SU-DHL-6 (cell line): ENCODE measurements at regions not wholly inside any gene's neighbourhood (a gene's known extent, or its start where the extent isn't known, plus 50 kb on each side); places are given as distances from the start of the nearest gene placed in this dataset.

ENCODE experiments used
- H2AFZ ChIP-seq: fragments of 200-600 bp; sonication (generic); 2 replicates; pipeline ENCODE4 v1.6.1; 2014; ENCODE audit warnings: low read depth, mild to moderate bottlenecking, moderate library complexity, mixed read lengths, antibody characterized with exemption, low read length; ENCODE audit not compliant: severe bottlenecking
- H3F3A ChIP-seq: fragments of 200-600 bp; shearing (Covaris generic); 2 replicates; pipeline ENCODE4 v1.6.0; 2016; ENCODE audit warnings: antibody characterized with exemption, mild to moderate bottlenecking; ENCODE audit not compliant: insufficient read depth
- H3K27ac ChIP-seq: fragments of 200-600 bp; sonication (generic); 2 replicates; pipeline ENCODE4 v1.5.1; 2016; ENCODE audit warnings: low read depth, mild to moderate bottlenecking, low read length, moderate library complexity, mixed read lengths
- H3K27me3 ChIP-seq: fragments of 200-600 bp; sonication (generic), shearing (Covaris generic); 2 replicates; pipeline ENCODE4 v1.6.0; 2014; ENCODE audit warnings: mild to moderate bottlenecking, low read length
- H3K36me3 ChIP-seq: fragments of 200-600 bp; sonication (generic); 2 replicates; pipeline ENCODE4 v1.6.1; 2014; ENCODE audit warnings: mild to moderate bottlenecking, low read length, mixed read lengths
- H3K4me2 ChIP-seq: fragments of 300-600, 200-600 bp; shearing (Covaris generic), sonication (generic); 2 replicates; pipeline ENCODE4 v1.6.0; 2014; ENCODE audit warnings: low read length, low read depth, mild to moderate bottlenecking; ENCODE audit not compliant: poor library complexity, severe bottlenecking
- H3K4me3 ChIP-seq: fragments of 200-600 bp; sonication (generic); 2 replicates; pipeline ENCODE4 v1.5.1; 2014; ENCODE audit warnings: antibody characterized with exemption, low read length, mild to moderate bottlenecking, mixed read lengths; ENCODE audit not compliant: insufficient read depth, poor library complexity, severe bottlenecking
- H3K79me2 ChIP-seq: fragments of 200-600 bp; sonication (generic); 2 replicates; pipeline ENCODE4 v1.6.1; 2014; ENCODE audit warnings: mild to moderate bottlenecking, low read length, moderate library complexity; ENCODE audit not compliant: insufficient read depth
- H3K9ac ChIP-seq: fragments of 200-600 bp; sonication (generic); 2 replicates; pipeline ENCODE4 v1.7.0; 2014; ENCODE audit warnings: mild to moderate bottlenecking, low read length
- H3K9me2 ChIP-seq: fragments of 200-600 bp; sonication (generic); replicated peaks from 2 replicates; pipeline ENCODE4 v1.6.1; 2014; ENCODE audit warnings: low read length; ENCODE audit not compliant: insufficient read depth
- H3K9me3 ChIP-seq: fragments of 200-600 bp; sonication (generic); 2 replicates; pipeline ENCODE4 v1.6.1; 2014; ENCODE audit warnings: low read length, mixed read lengths; ENCODE audit not compliant: insufficient read depth
- H4K20me1 ChIP-seq: fragments of 200-600 bp; sonication (generic); 2 replicates; pipeline ENCODE4 v1.6.1; 2014; ENCODE audit warnings: low read depth, mild to moderate bottlenecking, antibody characterized with exemption, low read length, moderate library complexity, mixed read lengths
- CTCF ChIP-seq: fragments of 200-600 bp; sonication (generic); IDR thresholded peaks from one replicate; pipeline ENCODE4 v1.5.1; 2017; ENCODE audit warnings: antibody characterized with exemption, mild to moderate bottlenecking, low read length, moderate library complexity; ENCODE audit not compliant: insufficient read depth, poor library complexity, severe bottlenecking
- EZH2phosphoT487 ChIP-seq: fragments of 200-600 bp; sonication (generic), shearing (Covaris generic); conservative IDR thresholded peaks from 2 replicates; pipeline ENCODE4 v1.6.1; 2018; ENCODE audit warnings: mild to moderate bottlenecking, antibody characterized with exemption, low read length, moderate library complexity, mixed read lengths

GRCh38 chr19:31121501-31121900 lies 227.7 kb downstream of the TSHZ3 start:
- no peaks in the 10 kb centered on the region for H3K9me3 ChIP-seq

GRCh38 chr19:31120952-31121351 lies 228.3 kb downstream of the TSHZ3 start:
- TF ChIP-seq CTCF (no peak), EZH2phosphoT487 (no peak)
- H3K27ac ChIP-seq, result no peak overlapping the region

More at GRCh38 chr19:31121501-31121900, 227.7 kb downstream of the TSHZ3 start:
- Histone ChIP-seq H3K9ac (no peak overlapping the region), H3K4me3 (no peak overlapping the region), H3K4me2 (no peak overlapping the region), H3K36me3 (no peaks in the 10 kb centered on the region), H3K79me2 (no peaks in the 10 kb centered on the region), H3K27ac (no peak overlapping the region), H3F3A (no peaks in the 10 kb centered on the region), H3K9me2 (no peaks in the 10 kb centered on the region), H3K27me3 (no peaks in the 10 kb centered on the region), H2AFZ (no peak overlapping the region), H4K20me1 (no peaks in the 10 kb centered on the region)
- TF ChIP-seq EZH2phosphoT487, result no peak
- no peak for TF ChIP-seq CTCF

GRCh38 chr19:31119951-31120690 lies 229.1 kb downstream of the TSHZ3 start:
- Histone ChIP-seq H3K27me3 (no peaks in the 10 kb centered on the region), H3K9me3 (no peaks in the 10 kb centered on the region)

More at GRCh38 chr19:31120952-31121351, 228.3 kb downstream of the TSHZ3 start:
- H3K36me3 ChIP-seq, result no peaks in the 10 kb centered on the region
- H3F3A ChIP-seq, result no peaks in the 10 kb centered on the region
- no peak overlapping the region for H3K4me2 ChIP-seq
- no peaks in the 10 kb centered on the region for H4K20me1 ChIP-seq
- H3K9me2 ChIP-seq, result no peaks in the 10 kb centered on the region
- H3K4me3 ChIP-seq, result no peak overlapping the region
- H3K9me3 ChIP-seq, result no peaks in the 10 kb centered on the region
- no peaks in the 10 kb centered on the region for H3K79me2 ChIP-seq
- no peak overlapping the region for H2AFZ ChIP-seq
- no peak overlapping the region for H3K9ac ChIP-seq
- H3K27me3 ChIP-seq, result no peaks in the 10 kb centered on the region

More at GRCh38 chr19:31119951-31120690, 229.1 kb downstream of the TSHZ3 start:
- TF ChIP-seq CTCF (no peak), EZH2phosphoT487 (no peak)
- no peaks in the 10 kb centered on the region for H3K79me2 ChIP-seq
- no peak overlapping the region for H3K4me2 ChIP-seq
- no peaks in the 10 kb centered on the region for H3K36me3 ChIP-seq
- no peaks in the 10 kb centered on the region for H3K9me2 ChIP-seq
- no peak overlapping the region for H2AFZ ChIP-seq
- H3K4me3 ChIP-seq, result no peak overlapping the region
- H4K20me1 ChIP-seq, result no peaks in the 10 kb centered on the region
- no peak overlapping the region for H3K27ac ChIP-seq
- H3K9ac ChIP-seq, result no peak overlapping the region
- no peaks in the 10 kb centered on the region for H3F3A ChIP-seq
